LHCN-M2 (cell line): ENCODE measurements at regions not wholly inside any gene's neighbourhood (a gene's known extent, or its start where the extent isn't known, plus 50 kb on each side); places are given as distances from the start of the nearest gene placed in this dataset.

Experiments
- DNase-seq: peaks from one replicate; pipeline ENCODE4 v3.0.0-alpha.2; 2012; ENCODE audit warnings: low read depth

GRCh38 chr2:22596306-22596705 lies 788.7 kb upstream of the KLHL29 start:
- DNase-seq, result no peak

GRCh38 chr2:22600156-22600555 lies 784.8 kb upstream of the KLHL29 start:
- DNase-seq, result no peak

GRCh38 chr2:22600999-22601398 lies 784.0 kb upstream of the KLHL29 start:
- DNase-seq, result no peak

- no peak for DNase-seq
Measured at GRCh38 chr2:22604136-22604535, 780.8 kb upstream of the KLHL29 start.

GRCh38 chr2:22616031-22616430 lies 768.9 kb upstream of the KLHL29 start:
- no peak for DNase-seq

- no peak for DNase-seq
Measured at GRCh38 chr2:22623620-22624019, 761.4 kb upstream of the KLHL29 start.

GRCh38 chr2:22626621-22627020 lies 758.4 kb upstream of the KLHL29 start:
- DNase-seq, result no peak

- DNase-seq, result no peak
Measured at GRCh38 chr2:22628221-22628620, 756.8 kb upstream of the KLHL29 start.

GRCh38 chr2:22628906-22629305 lies 756.1 kb upstream of the KLHL29 start:
- no peak for DNase-seq

GRCh38 chr2:22634167-22634566 lies 750.8 kb upstream of the KLHL29 start:
- DNase-seq, result no peak

GRCh38 chr2:22656426-22656825 lies 728.6 kb upstream of the KLHL29 start:
- DNase-seq, result no peak

- no peak for DNase-seq
Measured at GRCh38 chr2:22673529-22673928, 711.5 kb upstream of the KLHL29 start.

GRCh38 chr2:22683914-22684313 lies 701.1 kb upstream of the KLHL29 start:
- DNase-seq, result no peak

GRCh38 chr2:22690096-22690495 lies 694.9 kb upstream of the KLHL29 start:
- no peak for DNase-seq

- DNase-seq, result no peak
Measured at GRCh38 chr2:22691666-22692065, 693.3 kb upstream of the KLHL29 start.

GRCh38 chr2:22692746-22693145 lies 692.2 kb upstream of the KLHL29 start:
- DNase-seq, result no peak

GRCh38 chr2:22694300-22694699 lies 690.7 kb upstream of the KLHL29 start:
- no peak for DNase-seq

- no peak for DNase-seq
Measured at GRCh38 chr2:22694856-22695255, 690.1 kb upstream of the KLHL29 start.

- no peak for DNase-seq
Measured at GRCh38 chr2:22697054-22697788, 687.8 kb upstream of the KLHL29 start.

- no peak for DNase-seq
Measured at GRCh38 chr2:22701561-22702160, 683.3 kb upstream of the KLHL29 start.

GRCh38 chr2:22703286-22703920 lies 681.6 kb upstream of the KLHL29 start:
- no peak for DNase-seq

- DNase-seq, result no peak
Measured at GRCh38 chr2:22719396-22719795, 665.6 kb upstream of the KLHL29 start.

- no peak for DNase-seq
Measured at GRCh38 chr2:22729466-22729865, 655.5 kb upstream of the KLHL29 start.
